Skin of body (tissue), 1 donor: ENCODE measurements at regions not wholly inside any gene's neighbourhood (a gene's known extent, or its start where the extent isn't known, plus 50 kb on each side); places are given as distances from the start of the nearest gene placed in this dataset.
"Not testable (repeated sequence)": the region's sequence is repeated elsewhere in the genome, so short reads cannot be mapped to it uniquely, and the experiment has no call there.

Experiments used
- DNase-seq: peaks from one replicate; lab custom pipeline; 2025; lab: John Stamatoyannopoulos, UW

GRCh38 chr10:63783882-63784281 is 262.7 kb downstream of the REEP3 start:
- DNase-seq, result no peak

GRCh38 chr10:63788152-63788821 is 267.1 kb downstream of the REEP3 start:
- no peak for DNase-seq

DNA sequence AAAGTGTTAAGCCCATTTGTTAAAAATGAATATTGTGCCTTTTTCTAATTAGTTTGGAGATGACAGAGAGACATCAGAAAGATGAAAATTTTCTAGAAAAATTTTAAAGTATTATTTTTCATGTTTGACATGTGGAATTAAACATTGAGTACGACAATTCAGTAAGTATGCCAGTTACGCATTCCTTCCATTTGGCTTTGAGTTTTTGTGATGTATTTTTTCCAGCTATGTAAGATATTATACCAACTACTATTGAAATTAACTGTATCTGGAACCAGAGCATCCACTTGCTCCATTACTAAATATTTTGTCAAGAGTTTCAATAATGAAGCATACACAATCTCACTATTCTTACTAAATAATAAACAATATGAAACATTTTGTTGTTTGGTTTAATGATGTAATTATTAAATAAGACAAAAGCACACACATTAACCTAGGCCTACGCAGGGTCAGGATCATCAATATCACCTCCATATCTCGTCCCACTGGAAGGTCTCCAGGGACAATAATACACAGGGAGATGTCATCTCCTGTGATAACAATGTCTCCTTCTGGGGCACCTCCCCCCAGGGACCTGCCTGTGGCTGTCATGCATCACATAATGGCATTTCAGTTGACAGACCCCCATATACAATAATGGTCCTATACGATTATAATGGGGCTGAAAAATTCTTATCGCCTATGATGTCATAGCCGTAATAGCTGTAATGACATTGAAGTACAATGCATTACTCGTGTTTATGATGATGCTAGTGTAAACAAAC is 274.1 kb downstream of the REEP3 start:
- DNase-seq, result no peak

- DNase-seq, result peak; percentile 84
Measured at GRCh38 chr10:63798599-63799498, 277.6 kb downstream of the REEP3 start.

DNA sequence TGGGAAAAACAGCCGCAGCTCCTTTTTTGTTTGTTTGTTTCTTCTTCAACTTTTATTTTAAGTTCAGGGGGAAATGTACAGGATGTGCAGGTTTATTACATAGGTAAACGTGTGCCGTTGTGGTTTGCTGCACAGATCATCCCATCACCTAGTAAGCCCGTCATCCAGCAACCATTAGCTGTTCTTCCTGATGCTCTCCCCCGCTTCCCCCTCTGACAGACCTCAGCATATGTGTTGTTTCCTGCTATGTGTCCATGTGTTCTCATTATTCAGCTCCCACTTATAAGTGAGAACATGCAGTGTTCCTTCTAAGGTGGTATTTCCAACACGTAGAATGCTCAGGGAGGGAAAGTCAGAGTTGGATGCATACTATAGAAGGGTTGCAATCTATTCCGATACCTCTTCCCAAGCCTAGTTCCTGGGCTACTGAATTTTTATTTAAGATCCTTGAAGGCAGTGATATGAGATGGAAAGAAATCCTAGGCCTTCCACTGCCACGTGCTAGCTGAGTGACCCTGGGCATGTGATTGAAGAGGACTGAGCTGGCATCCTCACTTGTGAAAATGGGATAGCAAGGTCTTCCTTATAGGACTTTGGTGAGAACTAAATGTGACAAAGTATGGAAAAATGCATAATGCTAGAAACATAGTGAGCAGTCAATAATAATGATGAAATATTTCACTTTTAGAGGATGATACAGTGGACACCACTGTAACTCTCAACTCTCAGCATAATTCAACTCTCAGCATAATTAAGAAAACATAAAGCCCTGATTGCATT is 278.5 kb downstream of the REEP3 start:
- no peak for DNase-seq

- DNase-seq, result peak; percentile 68
Measured at GRCh38 chr10:63801166-63801565, 280.0 kb downstream of the REEP3 start.

DNA sequence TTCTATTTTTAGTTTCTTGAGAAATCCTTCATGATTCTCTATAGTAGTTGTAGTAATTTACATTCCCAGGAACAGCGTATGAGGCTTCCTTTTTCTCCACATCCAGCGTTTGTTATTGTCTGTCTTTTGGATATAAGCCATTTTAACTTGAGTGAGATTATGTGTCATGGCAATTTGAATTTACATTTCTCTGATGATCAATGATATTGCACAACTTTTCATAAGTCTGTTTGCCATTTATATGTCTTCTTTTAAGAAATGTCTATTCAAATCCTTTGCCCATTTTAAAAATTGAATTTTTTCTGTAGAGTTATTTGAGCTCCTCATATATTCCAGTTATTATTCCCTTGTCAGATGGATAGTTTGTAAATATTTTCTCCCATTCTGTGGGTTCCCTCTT is 285.1 kb downstream of the REEP3 start:
- no peak for DNase-seq

DNA sequence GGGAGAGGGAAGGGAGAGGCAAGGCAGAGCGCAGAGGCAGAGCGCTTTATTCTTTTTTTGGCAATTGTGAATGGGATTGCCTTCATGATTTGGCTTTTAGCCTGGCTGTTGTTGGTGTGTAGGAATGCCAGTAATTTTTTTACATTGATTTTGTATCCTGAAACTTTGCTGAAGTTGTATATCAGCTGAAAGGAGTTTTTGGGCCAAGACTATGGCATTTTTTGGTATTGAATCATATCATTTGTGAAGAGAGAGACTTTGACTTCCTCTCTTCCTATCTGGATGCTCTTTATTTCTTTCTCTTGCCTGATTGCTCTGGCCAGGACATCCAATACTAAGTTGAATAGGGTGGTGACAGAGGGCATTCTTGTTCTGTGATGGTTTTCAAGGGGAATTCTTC is 291.3 kb downstream of the REEP3 start:
- no peak for DNase-seq

DNA sequence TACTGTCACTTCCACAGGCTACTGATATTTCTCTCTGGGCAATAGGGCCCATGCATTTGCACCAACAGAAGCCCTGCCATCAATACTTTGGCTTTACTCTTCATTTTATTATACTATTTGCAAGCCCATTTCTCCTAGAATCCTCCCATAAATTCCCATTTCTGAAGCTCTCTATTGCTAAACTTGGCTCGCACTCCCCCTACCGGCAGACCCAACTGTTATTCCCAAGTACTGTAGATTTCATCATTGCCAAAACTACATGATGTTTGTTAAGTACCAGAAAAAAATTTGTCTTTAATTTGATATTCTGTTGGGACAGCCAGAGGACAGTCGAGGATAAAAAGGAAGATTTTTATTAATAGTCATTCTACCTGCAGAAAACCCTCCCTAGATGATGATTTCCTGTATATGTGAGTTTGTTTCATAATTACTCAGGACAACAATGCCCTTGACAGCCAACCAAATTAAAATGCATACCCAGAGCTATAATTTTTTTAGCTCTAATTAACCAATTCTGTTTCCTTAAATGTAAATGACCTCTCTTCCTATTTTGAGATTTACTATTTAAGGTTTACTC is 298.6 kb downstream of the REEP3 start:
- peak; percentile 42 for DNase-seq

GRCh38 chr10:63822496-63822895 is 301.3 kb downstream of the REEP3 start:
- no peak for DNase-seq

GRCh38 chr10:63825111-63825510 is 303.9 kb downstream of the REEP3 start:
- DNase-seq, result no peak

DNA sequence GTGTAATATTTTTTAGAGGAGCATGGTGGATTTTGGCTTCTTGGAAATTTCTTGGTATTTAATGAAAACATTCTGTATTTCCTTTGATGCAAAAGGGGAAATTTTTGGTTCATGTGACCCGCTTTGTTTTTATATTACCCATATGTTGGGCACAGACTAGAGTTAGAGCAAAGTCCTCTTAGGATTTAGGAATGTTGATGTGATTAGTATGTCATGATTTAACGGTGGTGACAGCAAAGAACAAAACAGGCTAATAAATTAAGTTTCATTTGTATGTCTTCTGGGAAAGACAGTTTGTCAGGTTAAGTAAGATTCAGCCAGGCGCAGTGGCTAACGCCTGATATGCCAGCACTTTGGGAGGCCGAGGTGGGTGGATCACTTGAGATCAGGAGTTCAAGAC is 304.6 kb downstream of the REEP3 start:
- no peak for DNase-seq

- not testable (repeated sequence) for DNase-seq
Measured at GRCh38 chr10:63827018-63827417, 305.8 kb downstream of the REEP3 start.

- DNase-seq, result no peak
Measured at GRCh38 chr10:63829020-63829419, 307.8 kb downstream of the REEP3 start.

DNA sequence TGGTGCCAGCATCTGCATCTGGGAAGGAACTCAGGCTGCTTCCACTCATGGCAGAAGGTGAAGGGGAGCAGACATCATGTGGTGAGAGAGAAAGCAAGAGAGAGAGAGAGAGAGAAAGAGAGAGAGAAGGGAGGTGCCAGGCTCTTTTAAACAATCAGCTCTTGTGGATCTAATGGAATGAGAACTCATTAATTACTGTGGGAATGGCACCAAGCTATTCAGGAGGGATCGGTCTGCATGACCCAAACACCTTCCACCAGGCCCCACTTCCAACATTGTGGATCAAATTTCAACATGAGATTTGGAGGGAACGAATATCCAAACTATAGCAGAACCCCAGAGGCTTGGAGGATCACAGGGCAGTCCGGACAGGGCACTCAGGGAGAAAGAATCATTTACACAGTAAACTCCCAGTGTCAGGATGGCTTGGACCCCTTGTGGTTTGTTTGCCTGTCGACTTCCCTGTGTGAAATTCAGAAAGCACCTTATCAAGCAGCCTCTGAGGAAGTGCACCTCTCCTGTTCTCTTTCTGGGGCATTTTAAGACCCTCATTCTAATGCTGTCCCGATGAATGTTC is 308.5 kb downstream of the REEP3 start:
- no peak for DNase-seq

DNA sequence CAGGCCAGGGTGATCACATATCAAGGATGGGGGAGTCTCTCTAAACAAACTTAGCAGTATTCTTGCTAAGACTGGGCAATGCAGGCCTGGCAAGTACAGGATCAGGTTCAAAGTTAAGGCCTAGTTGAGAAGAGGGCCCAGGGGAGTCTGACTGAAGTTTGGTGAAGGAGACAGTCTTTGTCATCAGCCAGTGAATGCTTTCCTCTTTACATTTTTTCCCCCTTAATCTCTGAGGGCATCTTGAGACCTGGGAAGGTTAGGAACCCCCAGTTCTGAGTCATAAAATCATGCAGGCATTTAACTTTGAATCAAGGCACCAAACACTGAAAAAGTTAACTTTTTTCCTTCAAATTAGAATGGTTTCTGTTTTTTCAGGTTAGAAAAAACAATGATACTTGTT is 311.5 kb downstream of the REEP3 start:
- no peak for DNase-seq

DNA sequence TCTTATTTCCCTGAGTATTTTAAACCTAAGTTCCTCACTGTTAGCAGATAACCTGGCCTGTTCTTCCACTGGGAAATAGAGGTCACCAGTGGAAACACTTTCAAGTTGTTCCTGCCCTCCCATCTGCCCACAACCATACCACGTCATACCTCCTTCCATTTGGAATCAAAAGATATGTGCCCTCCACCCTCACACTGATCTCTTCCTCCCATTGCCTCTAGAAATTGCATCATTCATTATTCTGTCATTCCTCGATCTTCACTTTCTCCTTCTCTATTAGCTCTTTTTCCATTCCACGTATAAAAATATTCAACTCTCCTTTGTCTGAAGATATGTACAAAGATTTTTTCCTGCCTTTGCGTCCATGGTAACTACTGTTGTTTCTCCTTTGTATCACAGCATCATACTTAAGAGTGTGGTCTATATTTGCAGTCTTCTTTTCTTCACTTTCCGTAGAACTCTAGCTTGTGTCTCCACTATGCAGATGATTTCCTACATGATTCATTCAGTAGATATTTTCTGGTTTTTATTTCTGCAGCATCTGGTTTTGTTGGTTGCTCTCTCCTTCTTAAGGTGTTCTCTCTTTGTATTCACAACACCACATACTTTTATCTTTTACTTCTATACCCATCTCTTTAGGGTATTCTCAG is 312.3 kb downstream of the REEP3 start:
- no peak for DNase-seq

- DNase-seq, result no peak
Measured at GRCh38 chr10:63836666-63837442, 315.7 kb downstream of the REEP3 start.

DNA sequence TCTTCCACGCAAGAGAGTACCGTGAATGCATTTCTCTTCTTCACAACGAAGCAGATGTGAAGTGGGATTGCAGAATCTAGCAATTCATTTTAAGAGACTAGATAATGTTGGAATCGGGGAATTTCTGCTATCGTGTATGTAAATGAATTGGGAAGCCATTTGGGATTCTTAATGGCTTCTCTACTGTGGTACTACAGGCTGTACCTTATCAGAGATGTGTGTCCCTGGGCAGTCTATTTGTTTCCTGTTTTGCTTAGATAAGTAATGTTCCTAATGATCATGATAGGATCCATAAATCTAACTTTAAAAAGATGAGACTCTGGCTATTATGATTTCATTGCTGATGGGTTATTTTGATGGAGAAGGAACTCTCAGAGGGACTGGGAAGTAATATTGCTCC is 320.6 kb downstream of the REEP3 start:
- DNase-seq, result no peak
